SK-N-MC (cell line): ENCODE measurements at regions not wholly inside any gene's neighbourhood (a gene's known extent, or its start where the extent isn't known, plus 50 kb on each side); places are given as distances from the start of the nearest gene placed in this dataset.

ENCODE experiments used
- EZH2 ChIP-seq: fragments of 200-600 bp; sonication (generic); IDR thresholded peaks from one replicate; pipeline ENCODE4 v1.6.1; 2017; ENCODE audit warnings: antibody characterized with exemption
- POLR2AphosphoS5 ChIP-seq: IDR thresholded peaks from 2 replicates; pipeline ENCODE4 v1.6.1; 2012; ENCODE audit warnings: mild to moderate bottlenecking, low read depth, low read length, borderline replicate concordance

- TF ChIP-seq POLR2AphosphoS5 = no peak
- no peak for TF ChIP-seq EZH2
Measured at GRCh38 chr4:3629665-3630064, 97.4 kb upstream of the LRPAP1 start.
